NCI-H748 (cell line): ENCODE measurements at regions not wholly inside any gene's neighbourhood (a gene's known extent, or its start where the extent isn't known, plus 50 kb on each side); places are given as distances from the start of the nearest gene placed in this dataset.

Experiments used
- DNase-seq: peaks from one replicate; lab custom pipeline; 2025; ENCODE audit not compliant: unreplicated experiment; lab: John Stamatoyannopoulos, UW

DNA sequence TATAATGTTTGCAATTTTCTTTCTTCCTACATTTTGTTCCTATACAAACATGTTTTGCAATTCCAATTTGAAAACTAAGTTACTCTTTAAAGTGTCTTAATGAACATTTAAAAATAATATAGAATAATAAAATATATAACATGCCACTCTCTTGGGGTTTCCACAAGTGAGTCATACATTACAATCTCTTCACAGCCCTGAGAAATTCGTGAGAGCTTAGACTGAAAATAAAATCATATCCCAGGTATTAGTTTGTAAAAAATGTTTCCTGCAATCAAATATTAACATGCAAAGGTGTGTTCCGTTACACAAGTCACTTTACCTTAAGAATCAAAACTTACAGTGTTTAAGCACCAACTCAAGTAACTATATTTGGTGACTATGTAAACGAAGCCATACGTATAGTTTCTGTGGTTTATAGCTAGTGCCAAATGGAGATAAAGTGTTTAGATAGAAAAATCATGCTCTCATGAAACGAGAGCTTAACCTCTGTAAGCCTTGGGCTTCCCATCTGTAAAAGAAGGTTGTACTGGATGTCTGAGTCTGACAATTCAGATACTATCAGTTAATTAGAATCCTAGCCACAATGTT, 253.6 kb upstream of the ANO3 start:
- no peak for DNase-seq

DNA sequence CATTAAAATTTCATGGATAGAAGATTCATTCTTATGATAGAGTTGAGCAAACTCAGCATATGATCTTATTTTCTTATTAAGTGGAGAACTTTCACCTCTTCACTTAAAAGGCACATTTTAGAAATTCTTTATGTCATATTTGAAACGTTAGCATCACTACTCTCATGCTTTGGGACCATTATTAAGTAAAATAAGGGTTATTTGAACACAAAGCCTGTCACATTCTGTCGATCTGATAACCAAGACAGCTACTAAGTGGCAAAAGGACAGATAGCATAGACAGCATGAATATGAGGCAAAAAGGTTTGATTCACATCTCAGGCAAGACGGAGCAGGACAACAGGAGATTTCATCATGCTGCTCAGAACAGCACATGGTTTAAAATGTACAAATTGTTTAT, 247.6 kb upstream of the ANO3 start:
- no peak for DNase-seq

GRCh38 chr11:26086028-26086427, 245.9 kb upstream of the ANO3 start:
- no peak for DNase-seq

- no peak for DNase-seq
Measured at GRCh38 chr11:26087120-26087935, 244.6 kb upstream of the ANO3 start.

DNA sequence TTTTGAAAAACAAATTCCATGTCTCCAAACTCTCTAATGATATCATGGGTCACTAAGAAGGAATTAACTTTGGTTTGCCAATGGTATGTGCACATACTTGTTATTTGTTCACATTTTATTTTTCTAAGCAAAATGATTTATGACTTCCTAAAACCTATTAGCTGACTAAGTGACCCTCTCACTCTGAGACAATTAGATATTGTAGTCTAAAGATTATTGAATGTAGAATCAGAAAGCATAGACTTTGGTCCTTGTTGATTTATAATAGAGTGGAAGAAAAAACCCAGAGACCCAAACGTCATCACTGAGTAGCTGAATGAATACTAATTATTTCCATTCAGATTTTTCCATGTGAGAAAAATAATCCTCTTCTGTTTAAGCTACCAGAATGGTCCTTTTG, 243.5 kb upstream of the ANO3 start:
- no peak for DNase-seq

DNA sequence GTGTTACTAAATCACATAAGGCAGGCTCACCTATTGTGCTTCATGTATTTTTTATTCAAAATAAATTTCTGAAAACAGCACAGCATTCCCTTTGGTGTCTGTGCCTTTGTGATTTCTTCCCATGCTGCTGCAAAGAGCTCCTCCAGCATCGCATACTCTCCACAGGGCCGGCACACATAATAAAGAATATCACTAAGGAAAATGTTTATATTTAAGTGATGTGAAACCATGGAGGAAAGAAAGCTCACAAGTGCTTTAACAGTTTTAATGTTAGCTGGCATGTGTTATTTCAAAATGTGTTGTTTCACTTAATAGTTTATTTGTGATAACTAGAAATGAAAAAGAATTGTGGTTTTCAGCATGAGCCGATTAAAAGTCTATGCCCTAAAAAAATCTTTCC, 241.3 kb upstream of the ANO3 start:
- DNase-seq: no peak

- DNase-seq: no peak
Measured at GRCh38 chr11:26093206-26093605, 238.7 kb upstream of the ANO3 start.

- DNase-seq: no peak
Measured at GRCh38 chr11:26095340-26095739, 236.6 kb upstream of the ANO3 start.

GRCh38 chr11:26096451-26096850, 235.5 kb upstream of the ANO3 start:
- no peak for DNase-seq

DNA sequence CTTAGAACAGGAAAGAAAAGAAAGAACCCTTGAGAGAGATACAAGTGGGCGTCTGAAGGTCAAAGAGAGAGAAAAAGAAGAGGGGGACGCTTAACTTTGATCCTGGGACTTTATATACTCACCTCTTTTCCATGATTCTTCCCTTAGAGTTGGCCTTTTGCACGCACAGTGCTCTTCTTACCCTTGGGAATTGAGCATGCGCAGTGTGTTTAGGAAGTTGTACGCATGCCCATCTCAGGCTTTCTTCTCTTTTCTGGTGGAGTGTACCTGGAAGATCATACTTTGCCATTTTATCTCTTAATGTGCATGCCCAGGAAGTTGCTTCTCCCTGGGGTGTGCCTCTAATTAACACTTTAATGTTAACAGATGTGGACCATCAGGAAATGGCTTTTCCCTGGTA, 229.6 kb upstream of the ANO3 start:
- no peak for DNase-seq

DNA sequence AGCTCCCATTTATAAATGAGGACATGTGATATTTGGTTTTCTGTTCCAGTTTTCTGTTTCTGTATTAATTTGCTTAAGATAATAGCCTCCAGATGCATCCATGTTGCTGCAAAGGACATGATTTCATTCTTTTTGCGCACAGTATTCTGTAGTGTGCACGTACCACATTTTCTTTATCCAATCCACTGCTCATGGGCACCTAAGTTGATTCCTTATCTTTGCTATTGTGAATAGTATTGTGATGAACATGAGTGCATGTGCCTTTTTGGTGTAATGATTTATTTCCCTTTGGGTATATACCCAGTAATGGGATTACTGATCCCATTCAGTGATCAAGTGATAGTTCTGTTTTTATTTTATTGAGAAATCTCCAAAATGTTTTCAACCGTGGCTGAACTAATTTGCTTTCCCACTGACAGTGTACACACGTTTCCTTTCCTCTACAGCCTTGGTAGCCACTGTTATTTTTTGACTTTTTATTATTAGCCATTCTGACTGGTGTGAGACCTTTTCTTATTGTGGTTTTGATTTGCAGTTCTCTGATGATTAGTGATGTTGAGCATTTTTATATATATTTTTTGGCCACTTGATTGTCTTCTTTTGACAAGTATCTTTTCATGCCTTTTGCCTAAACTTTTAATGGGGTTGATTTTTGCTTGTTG, 226.0 kb upstream of the ANO3 start:
- DNase-seq: no peak

DNA sequence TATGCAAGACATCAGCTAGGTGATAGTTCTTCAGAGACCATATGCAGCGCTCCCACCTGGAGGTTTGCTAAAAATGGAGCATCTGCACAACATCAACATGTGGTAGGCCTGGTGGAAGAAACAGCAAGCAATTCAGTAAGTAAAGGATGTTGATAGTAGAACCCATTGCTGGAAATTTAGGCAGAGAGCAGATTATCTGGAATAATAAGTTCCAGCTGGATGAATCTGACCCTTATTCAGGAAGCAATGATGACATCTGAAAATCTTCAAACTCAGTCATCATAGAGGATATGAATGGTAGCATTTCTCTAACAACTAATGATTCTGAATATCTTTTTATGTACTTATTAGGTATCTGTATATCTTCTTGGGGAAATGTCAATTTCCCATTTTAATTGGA, 225.2 kb upstream of the ANO3 start:
- DNase-seq: no peak

- DNase-seq: no peak
Measured at GRCh38 chr11:26109658-26110368, 222.1 kb upstream of the ANO3 start.

GRCh38 chr11:26112264-26112663, 219.7 kb upstream of the ANO3 start:
- no peak for DNase-seq

DNA sequence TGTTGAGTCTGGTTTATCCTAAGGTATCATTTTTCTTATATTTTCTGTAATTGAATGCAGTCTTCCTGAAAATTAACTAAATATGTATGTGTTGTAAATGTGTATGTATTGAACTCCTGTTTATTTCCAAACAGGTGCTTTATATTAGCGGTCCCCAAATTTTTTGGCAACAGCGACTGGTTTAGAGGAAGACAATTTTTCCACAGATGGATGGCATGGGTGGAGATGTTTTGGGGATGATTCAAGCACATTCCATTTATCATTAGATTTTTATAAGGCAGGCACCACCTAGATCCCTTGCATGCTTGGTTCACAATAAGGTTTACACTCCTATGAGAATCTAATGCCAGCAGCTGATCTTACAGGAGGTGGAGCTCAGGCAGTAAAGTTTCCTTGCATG, 210.5 kb upstream of the ANO3 start:
- DNase-seq: no peak

- no peak for DNase-seq
Measured at GRCh38 chr11:26126741-26127140, 205.2 kb upstream of the ANO3 start.

GRCh38 chr11:26127336-26127735, 204.6 kb upstream of the ANO3 start:
- no peak for DNase-seq

DNA sequence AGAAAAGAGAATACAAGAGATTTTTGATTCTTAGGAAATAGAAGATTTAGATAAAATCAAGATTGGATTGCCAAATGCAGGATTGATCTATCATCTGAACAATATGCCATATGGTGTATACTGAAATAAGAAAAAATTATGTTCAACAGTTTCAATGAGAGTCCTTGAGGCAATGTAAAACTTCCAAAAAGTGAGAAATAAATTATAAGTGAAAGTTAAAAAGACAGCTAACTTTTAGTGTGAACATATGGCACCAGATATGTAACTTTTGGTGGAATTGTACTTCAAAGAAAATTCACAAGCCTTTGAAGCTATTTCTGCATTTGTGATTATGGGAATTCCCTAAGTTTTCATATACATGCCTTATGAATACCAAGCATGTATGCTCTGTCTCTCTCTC, 200.5 kb upstream of the ANO3 start:
- no peak for DNase-seq

DNA sequence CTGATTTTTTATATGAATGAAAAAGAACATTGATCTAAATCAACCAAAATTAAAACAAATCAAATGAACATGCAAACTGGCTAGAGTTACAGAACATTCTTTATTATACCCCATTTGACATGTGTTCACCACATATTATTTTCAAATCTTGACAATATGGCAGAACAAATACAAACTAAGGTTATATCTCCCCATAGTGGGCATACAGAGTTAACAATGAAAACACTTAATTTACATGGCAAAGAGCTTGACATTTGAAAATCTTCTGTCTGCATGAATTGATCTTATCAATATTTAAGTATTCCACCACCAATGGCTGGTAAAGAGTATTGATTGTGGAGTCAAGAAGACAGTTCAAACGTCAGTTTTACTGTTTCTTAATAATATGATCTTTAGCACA, 197.9 kb upstream of the ANO3 start:
- no peak for DNase-seq

- DNase-seq: peak; percentile 15
Measured at GRCh38 chr11:26134481-26135355, 197.2 kb upstream of the ANO3 start.

GRCh38 chr11:26137651-26138050, 194.3 kb upstream of the ANO3 start:
- DNase-seq: no peak
